OCI-LY7 (cell line): ENCODE measurements at regions not wholly inside any gene's neighbourhood (a gene's known extent, or its start where the extent isn't known, plus 50 kb on each side); places are given as distances from the start of the nearest gene placed in this dataset.

Experiments used
- EZH2phosphoT487 ChIP-seq: fragments of 200-600 bp; sonication (generic); IDR thresholded peaks from 2 replicates; pipeline ENCODE4 v1.6.1; 2018; ENCODE audit warnings: low read depth, borderline replicate concordance, mild to moderate bottlenecking, mixed run types, antibody characterized with exemption, low read length, moderate library complexity, mixed read lengths
- TF ChIP-seq, protein P1 (sequence below): fragments of 200-600 bp; sonication (generic); conservative IDR thresholded peaks from 2 replicates; pipeline ENCODE4 v1.5.1; 2014; ENCODE audit warnings: mild to moderate bottlenecking, antibody characterized with exemption, low read length, moderate library complexity, mixed read lengths

DNA sequence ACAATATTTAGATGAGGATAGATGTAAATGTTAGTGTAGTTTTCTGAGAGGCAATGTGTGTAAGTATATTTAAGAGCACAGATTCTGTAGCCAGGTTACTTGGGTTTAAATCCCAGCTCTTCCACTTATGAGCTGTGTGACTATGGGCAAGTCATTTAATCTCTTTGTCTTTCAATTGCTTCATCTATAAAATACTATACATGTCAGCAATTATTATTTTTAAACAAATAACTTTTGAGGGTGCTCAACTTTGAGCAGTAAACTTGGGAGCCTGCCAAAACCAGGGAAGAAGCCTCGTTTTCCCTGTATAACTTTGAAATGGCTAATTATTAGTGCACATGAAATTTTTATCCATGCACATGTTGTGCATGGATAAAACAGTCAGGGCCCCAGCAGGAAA lies 222.8 kb downstream of the FOXD2 start:
- TF ChIP-seq, protein P1, sequence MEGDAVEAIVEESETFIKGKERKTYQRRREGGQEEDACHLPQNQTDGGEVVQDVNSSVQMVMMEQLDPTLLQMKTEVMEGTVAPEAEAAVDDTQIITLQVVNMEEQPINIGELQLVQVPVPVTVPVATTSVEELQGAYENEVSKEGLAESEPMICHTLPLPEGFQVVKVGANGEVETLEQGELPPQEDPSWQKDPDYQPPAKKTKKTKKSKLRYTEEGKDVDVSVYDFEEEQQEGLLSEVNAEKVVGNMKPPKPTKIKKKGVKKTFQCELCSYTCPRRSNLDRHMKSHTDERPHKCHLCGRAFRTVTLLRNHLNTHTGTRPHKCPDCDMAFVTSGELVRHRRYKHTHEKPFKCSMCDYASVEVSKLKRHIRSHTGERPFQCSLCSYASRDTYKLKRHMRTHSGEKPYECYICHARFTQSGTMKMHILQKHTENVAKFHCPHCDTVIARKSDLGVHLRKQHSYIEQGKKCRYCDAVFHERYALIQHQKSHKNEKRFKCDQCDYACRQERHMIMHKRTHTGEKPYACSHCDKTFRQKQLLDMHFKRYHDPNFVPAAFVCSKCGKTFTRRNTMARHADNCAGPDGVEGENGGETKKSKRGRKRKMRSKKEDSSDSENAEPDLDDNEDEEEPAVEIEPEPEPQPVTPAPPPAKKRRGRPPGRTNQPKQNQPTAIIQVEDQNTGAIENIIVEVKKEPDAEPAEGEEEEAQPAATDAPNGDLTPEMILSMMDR = no peak
- no peak for TF ChIP-seq EZH2phosphoT487
